ENCODE measurements at regions not wholly inside any gene's neighbourhood (a gene's known extent, or its start where the extent isn't known, plus 50 kb on each side); places are given as distances from the start of the nearest gene placed in this dataset.
"Not testable (repeated sequence)": the region's sequence is repeated elsewhere in the genome, so short reads cannot be mapped to it uniquely, and the experiment has no call there.

GRCh38 chr7:142434666-142435167 is 176.9 kb upstream of the PRSS58 start:
- Histone ChIP-seq H2AFZ (ENCODE audit: low read depth, low read length, poor library complexity, severe bottlenecking) (no peak overlapping the region), H3K4me1 (ENCODE audit: control insufficient read depth in 1 of 2, insufficient read depth in 2 of 2, low read length in 2 of 2) (peaks cover 10 to 18% of the 10 kb centered on the region in 2 experiments; a peak in 3 of 4 replicates), H3K79me2 (ENCODE audit: insufficient read depth, low read length) (no peaks in the 10 kb centered on the region), H3K9me3 (ENCODE audit: control insufficient read depth in 1 of 2, insufficient read depth in 1 of 2, low read depth in 1 of 2, low read length in 2 of 2) (no peaks in the 10 kb centered on the region), H3K4me3 (replicated peaks in 1 of 2; ENCODE audit: low read depth in 1 of 2, low read length in 2 of 2) (no peak overlapping the region), H3K9me2 (ENCODE audit: insufficient read depth) (no peaks in the 10 kb centered on the region), H3K4me2 (ENCODE audit: low read length) (no peak overlapping the region), H3K27me3 (ENCODE audit: insufficient read depth, low read length) (no peaks in the 10 kb centered on the region), H4K20me1 (ENCODE audit: insufficient read depth) (no peaks in the 10 kb centered on the region), H3K27ac (ENCODE audit: low read depth, low read length) (no peak overlapping the region), H3K9ac (ENCODE audit: low read length) (no peak overlapping the region), H3K36me3 (ENCODE audit: control insufficient read depth in 1 of 2, insufficient read depth in 2 of 2, low read length in 2 of 2) (no peaks in the 10 kb centered on the region)
- TF ChIP-seq YY1 (IDR thresholded peaks at IDR 0.05; ENCODE audit: extremely low read depth, insufficient replicate concordance, low read depth, low read length) (no peak), SRF (IDR thresholded peaks at IDR 0.05; ENCODE audit: low read depth) (no peak), CBX3 (IDR thresholded peaks at IDR 0.05; ENCODE audit: low read depth) (no peak), POLR2A (IDR thresholded peaks at IDR 0.05; ENCODE audit: borderline replicate concordance, extremely low read depth, insufficient read depth, insufficient read length) (no peak), RAD21 (IDR thresholded peaks at IDR 0.05; ENCODE audit: low read depth) (no peak), ZFX (IDR thresholded peaks at IDR 0.05) (no peak), ATF3 (IDR thresholded peaks at IDR 0.05) (no peak), REST (IDR thresholded peaks at IDR 0.05; ENCODE audit: low read depth) (no peak), ZNF274 (IDR thresholded peaks at IDR 0.05; ENCODE audit: low read depth, low read length) (no peak)
- RAD21 ChIA-PET (ENCODE audit: low non-redundant PET in 1 of 2, low total read pairs in 2 of 2, uncharacterized antibody in 2 of 2, unreplicated experiment in 2 of 2) = no interaction called here
- CTCF ChIA-PET = interaction anchor here (1.1 kb wide), 1 partner anchor 44 kb away, joined by 4 read pairs; no protein-coding TSS in a partner anchor
- POLR2A ChIA-PET = no interaction called here
- BruUV-seq (replicated peaks) = no TSS peak
- intact Hi-C loops (cut with micrococcal nuclease) = no loop called here
- DNase-seq (ENCODE audit: low read depth, low spot score) (no peak), ATAC-seq (no peak)

- ATAC-seq; H3K79me2 ChIP-seq (ENCODE audit: insufficient read depth, low read length); RAD21 ChIA-PET (ENCODE audit: low non-redundant PET in 1 of 2, low total read pairs in 2 of 2, uncharacterized antibody in 2 of 2, unreplicated experiment in 2 of 2); H3K4me2 ChIP-seq (ENCODE audit: low read length); POLR2A ChIA-PET; H4K20me1 ChIP-seq (ENCODE audit: insufficient read depth); H3K4me3 ChIP-seq (replicated peaks in 1 of 2; ENCODE audit: low read depth in 1 of 2, low read length in 2 of 2); H3K27ac ChIP-seq (ENCODE audit: low read depth, low read length); H3K27me3 ChIP-seq (ENCODE audit: insufficient read depth, low read length); DNase-seq (ENCODE audit: low read depth, low spot score); H3K9ac ChIP-seq (ENCODE audit: low read length); H3K9me2 ChIP-seq (ENCODE audit: insufficient read depth); H3K36me3 ChIP-seq (ENCODE audit: control insufficient read depth in 1 of 2, insufficient read depth in 2 of 2, low read length in 2 of 2); H3K9me3 ChIP-seq (ENCODE audit: control insufficient read depth in 1 of 2, insufficient read depth in 1 of 2, low read depth in 1 of 2, low read length in 2 of 2); H2AFZ ChIP-seq (ENCODE audit: low read depth, low read length, poor library complexity, severe bottlenecking); intact Hi-C loops (cut with micrococcal nuclease); BruUV-seq (replicated peaks): not testable (repeated sequence)
- H3K4me1 ChIP-seq (ENCODE audit: control insufficient read depth in 1 of 2, insufficient read depth in 2 of 2, low read length in 2 of 2) = peaks cover 5 to 13% of the 10 kb centered on the region in 2 experiments; a peak in 3 of 4 replicates
- CTCF ChIA-PET = interaction anchor here (1.1 kb wide), 1 partner anchor 44 kb away, joined by 4 read pairs; no protein-coding TSS in a partner anchor
These were observed 176.3 kb upstream of the PRSS58 start for GRCh38 chr7:142434133-142434532.

All from HCT116 (cell line).